HG03520 (cell line): ENCODE measurements at regions not wholly inside any gene's neighbourhood (a gene's known extent, or its start where the extent isn't known, plus 50 kb on each side); places are given as distances from the start of the nearest gene placed in this dataset.
"Not testable (repeated sequence)": the region's sequence is repeated elsewhere in the genome, so short reads cannot be mapped to it uniquely, and the experiment has no call there.

Experiments used
- ATAC-seq: cut with Tn5 transposase; IDR thresholded peaks from one replicate; pipeline ENCODE4 v1.9.1; 2021; ENCODE audit warnings: mild to moderate bottlenecking, moderate library complexity; ENCODE audit not compliant: unreplicated experiment

DNA sequence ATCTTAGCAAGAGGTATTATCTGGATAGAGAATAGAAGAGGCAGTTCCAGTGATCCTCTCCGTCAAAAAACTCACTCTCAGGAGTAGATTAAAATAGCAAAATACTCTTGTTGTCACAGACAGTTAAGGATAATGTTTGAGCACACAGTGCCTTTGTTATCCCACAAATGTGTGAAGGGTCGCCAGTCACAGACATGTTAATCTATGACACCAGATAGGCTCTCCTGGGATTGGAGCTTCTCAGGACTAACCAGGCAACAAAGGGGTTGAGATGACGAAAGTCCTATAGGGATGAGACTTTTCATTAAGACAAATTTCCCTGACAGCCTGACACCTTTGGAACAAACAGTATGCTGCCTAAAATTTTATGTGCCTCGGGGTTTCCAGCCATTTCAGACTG lies 1947.1 kb downstream of the OLFM4 start:
- ATAC-seq = no peak

- ATAC-seq = no peak
These were observed 1952.0 kb downstream of the OLFM4 start for GRCh38 chr13:54980651-54981050.

DNA sequence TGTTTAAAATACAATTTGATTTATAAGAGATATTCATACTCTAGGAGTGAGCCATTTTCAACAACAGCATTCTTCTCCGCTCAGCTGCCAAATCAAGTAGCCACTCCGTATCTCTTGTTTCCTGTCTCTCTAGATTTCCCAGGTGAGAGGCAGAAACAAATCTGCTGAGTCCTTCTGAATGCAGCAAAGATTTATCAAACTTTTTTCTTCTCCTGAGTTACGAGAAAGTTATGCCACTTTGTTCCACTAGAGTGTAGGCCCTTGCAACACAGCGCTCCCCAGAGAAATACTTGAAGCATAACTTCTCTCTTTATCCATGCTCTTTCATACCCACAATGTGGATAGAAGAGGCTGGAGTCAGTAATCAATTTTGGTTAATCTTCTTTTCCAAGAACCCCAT lies 1960.8 kb downstream of the OLFM4 start:
- ATAC-seq = no peak

- no peak for ATAC-seq
These were observed 1970.8 kb downstream of the OLFM4 start for GRCh38 chr13:54999399-54999907.

DNA sequence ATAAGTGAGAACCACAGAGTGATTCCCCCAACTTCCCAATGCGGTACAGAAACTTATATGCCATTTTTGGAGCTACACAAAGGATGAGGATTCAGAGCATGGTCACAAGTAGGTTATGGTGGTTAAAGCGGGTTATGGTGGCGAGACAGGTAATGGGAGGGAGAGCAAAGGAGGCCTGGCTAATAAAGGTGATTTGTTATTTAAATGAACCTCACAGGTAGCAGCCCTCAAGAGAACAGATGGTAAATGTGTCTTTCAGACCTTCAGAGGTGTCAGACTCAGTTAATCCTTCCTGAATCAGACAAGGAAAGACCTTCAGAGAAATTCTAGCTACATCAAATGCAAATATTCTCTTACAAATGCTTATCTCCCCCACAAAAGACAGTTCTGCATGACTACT lies 1971.4 kb downstream of the OLFM4 start:
- no peak for ATAC-seq

DNA sequence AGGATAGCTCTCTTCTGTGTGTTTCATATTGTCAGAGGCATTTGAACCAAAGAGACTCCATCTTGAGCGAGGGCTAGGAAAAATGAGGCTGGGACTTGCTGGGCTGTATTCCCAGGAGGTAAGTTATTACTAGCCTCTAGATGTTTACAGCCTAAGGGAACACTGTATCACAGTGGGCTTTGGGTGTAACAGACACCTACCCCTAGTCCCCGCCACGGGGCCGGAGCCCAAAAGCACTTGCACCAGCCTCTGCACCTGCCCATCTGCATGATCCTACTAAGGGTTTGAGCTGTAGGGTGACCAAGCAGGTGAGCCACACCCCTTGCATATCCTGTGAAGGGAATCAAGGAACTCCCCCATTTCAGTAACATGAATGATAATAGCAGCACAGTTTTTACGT lies 1972.2 kb downstream of the OLFM4 start:
- ATAC-seq = no peak

GRCh38 chr13:55001881-55002280 lies 1973.3 kb downstream of the OLFM4 start:
- ATAC-seq = no peak

GRCh38 chr13:55007681-55008080 lies 1979.1 kb downstream of the OLFM4 start:
- ATAC-seq = no peak

- ATAC-seq = no peak
These were observed 1984.4 kb downstream of the OLFM4 start for GRCh38 chr13:55013051-55013450.

- no peak for ATAC-seq
These were observed 2000.7 kb downstream of the OLFM4 start for GRCh38 chr13:55029280-55029679.

DNA sequence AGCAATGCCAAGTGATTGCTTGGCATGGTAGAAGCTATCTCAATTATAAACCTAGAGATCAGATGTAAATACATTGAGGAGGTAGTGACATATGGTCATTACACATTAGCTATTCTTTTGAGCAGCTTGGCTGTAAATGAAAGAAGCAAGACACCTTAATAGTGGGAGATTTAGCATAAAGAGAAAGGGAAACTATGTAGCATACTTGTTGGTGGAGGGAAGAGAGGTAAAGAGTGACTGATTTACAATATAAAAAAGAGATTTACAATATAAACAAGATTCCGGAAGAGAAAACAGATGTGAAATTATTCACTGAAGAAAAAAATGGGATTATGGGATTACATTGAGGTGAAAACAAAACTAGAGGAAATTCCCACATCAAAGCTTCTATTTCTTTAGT lies 2009.6 kb downstream of the OLFM4 start:
- ATAC-seq = no peak

DNA sequence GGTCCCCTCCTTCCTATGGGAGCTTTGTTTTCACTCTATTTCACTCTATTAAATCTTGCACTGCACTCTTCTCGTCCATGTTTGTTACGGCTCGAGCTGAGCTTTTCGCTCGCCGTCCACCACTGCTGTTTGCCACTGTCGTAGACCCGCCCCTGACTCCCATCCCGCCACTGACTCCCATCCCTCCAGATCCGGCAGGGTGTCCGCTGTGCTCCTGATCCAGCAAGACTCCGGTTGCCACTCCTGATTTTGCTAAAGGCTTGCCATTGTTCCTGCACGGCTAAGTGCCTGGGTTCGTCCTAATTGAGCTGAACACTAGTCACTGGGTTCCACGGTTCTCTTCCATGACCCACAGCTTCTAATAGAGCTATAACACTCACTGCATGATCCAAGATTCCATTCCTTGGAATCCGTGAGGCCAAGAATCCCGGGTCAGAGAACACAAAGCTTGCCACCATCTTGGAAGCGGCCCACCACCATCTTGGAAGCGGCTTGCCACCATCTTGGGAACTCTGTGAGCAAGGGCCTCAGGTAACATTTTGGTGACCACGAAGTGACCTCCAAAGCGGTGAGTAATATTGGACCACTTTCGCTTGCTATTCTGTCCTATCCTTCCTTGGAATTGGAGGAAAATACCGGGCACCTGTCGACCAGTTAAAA lies 2025.4 kb downstream of the OLFM4 start:
- ATAC-seq = not testable (repeated sequence)

GRCh38 chr13:55055666-55056065 lies 2027.1 kb downstream of the OLFM4 start:
- not testable (repeated sequence) for ATAC-seq

- ATAC-seq = no peak
These were observed 2034.0 kb downstream of the OLFM4 start for GRCh38 chr13:55062662-55063061.

- no peak for ATAC-seq
These were observed 2039.3 kb downstream of the OLFM4 start for GRCh38 chr13:55067946-55068345.

DNA sequence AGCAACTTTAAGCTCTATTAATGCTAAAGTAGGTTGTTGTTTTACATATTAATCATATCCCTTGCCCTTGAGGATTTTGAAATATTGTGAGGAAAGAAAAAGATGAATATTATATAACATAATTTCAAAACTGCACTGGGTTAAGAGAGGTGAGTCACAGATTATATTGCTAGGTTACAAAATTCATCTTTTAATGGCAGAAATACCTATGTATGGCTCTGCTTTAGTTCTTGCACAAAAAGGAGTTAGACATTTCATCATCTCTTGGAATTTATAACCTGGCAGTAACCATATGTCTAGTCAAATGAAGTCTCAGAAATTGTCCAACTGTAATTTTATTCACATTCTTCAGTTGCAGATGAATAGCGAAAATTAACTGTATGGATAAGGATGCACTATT lies 2041.1 kb downstream of the OLFM4 start:
- ATAC-seq = no peak

DNA sequence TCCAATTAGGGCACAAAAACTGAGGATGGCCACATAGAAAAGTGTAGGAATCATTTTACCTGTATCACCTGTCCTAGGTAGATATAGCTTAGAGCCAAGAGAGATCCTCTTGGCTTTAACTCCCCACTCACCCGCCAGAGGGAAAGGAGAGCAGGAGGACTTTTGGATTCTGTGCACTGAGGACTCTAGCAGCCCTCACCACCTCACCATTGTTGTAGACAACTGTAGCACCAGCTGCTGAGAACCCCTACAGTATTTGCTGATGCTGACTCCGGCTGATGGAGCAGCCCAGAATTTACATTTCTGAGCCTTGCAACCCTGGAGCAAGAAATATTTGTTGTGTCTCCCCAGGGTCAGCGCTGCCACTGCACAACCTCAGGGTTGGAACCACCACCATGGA lies 2044.4 kb downstream of the OLFM4 start:
- no peak for ATAC-seq

DNA sequence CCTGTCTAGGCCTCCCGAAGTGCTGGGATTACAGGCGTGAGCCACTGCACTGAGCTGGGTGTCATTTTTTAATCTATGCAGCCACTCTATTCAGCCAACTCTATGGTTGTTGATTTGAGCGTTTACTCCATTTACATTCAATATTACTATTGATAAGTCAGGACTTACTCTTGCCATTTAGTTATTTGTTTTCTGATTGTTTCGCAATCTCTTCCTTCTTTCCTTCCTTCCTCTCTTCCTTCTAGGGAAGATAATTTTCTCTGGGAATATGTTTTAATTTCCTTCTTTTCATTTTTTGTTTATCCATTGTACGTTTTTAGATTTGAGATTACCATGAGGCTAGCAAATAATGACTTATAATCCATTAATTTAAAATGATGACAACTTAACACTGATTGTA lies 2056.0 kb downstream of the OLFM4 start:
- no peak for ATAC-seq

DNA sequence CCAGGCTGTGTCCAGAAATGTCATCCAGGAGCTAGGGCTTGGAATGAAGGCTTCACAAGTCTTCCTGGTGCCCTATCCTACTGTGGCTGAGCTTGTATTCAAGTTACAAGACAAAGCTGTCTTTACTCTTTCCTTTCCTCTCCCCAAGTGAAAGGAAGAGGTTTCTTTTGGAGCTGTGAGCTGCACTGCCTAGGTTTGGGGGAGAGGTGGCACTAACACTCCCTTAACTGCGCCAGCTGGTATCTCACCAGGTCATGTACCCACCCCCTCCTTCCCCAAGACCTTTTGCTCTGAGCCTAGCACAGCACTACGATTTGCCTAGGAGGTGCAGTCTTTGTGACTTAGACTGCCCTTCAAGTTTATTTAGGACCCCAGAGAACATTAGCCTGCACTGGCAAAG lies 2053.6 kb upstream of the PRR20A start:
- no peak for ATAC-seq

DNA sequence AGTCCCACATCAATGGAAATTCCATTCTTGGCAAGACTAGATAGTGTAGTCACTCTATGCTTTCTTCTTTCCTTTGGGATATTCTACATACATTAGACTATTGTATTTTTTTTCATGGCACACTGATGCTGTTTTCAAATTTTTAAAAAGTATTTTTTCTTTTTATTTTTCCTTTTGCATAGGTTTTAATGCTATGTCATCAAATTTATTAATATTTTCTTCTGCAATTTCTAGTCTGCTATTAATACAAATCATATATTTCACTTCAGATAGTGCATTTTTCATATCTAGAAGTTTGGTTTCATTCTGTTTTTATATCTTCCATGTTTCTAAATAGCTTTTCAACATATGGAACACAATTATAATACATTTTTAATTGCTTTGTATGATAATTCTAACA lies 2050.1 kb upstream of the PRR20A start:
- no peak for ATAC-seq

DNA sequence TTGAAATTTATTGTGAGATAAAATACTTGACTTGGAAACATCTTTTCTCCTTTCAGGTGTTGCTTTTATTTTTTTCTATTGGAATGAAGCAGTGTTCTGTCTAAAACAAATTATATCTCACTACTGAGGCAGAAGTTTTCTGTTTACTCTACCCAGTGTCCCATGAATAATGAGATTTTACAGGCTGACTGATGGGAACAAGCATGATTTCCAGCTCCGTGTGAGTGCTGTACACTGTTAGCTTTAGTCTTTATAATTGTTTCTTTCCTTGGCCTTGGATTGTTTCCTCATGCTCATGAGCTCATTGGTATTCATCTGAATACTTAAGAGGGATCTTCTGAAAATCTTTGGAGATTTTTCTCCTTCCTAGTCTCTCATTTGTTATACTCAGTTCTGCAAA lies 2049.5 kb upstream of the PRR20A start:
- no peak for ATAC-seq

- no peak for ATAC-seq
These were observed 2034.2 kb upstream of the PRR20A start for GRCh38 chr13:55106509-55106908.

DNA sequence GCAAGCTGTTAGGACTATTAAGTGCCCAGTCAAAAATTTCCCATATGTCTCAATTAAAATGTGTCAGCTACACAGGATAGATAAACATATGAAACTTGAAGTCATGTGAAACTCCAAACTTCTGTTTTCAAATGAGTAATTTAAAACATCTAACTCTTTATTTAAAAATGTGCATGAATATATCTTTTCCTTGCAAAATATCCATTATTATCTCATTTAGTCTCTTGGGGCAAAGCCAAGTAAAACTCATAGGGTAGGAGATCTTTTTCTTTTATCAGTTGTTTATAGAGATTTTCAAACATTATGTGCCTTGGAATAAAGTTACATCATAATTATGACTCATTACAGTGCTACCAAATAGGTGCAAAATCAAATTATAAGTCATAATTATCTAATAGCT lies 2020.1 kb upstream of the PRR20A start:
- ATAC-seq = no peak
